Renal cortex interstitium (tissue), 11 donors: ENCODE measurements at regions not wholly inside any gene's neighbourhood (a gene's known extent, or its start where the extent isn't known, plus 50 kb on each side); places are given as distances from the start of the nearest gene placed in this dataset.
"Not testable (repeated sequence)": the region's sequence is repeated elsewhere in the genome, so short reads cannot be mapped to it uniquely, and the experiment has no call there.

Experiments used
- DNase-seq, 11 donors: peaks; one replicate each; pipeline ENCODE4 v3.0.0-alpha.2; 2013; ENCODE audit warnings: low read depth in 9 of 11, low spot score in 4 of 11; ENCODE audit errors: extremely low read depth in 1 of 11

- DNase-seq = peak in 1 of 11 donors; percentile 28
These were observed 309.4 kb downstream of the RPS24 start for GRCh38 chr10:78342827-78343653.

DNA sequence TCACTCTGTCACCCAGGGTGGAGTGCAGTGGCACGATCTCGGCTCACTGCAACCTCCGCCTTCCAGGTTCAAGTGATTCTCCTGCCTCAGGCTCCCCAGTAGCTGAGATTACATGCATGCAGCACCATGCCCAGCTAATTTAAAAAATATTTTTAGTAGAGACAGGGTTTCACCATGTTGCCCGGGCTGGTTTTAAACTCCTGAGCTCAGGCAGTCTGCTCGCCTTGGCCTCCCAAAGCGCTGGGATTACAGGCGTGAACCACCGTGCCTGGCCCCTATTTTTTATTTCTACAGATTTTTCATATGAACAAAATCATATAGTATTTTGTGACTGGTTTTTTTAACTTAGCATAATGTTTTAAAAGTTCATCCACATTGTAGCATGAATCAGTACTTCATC, 310.6 kb downstream of the RPS24 start:
- not testable (repeated sequence) for DNase-seq

DNA sequence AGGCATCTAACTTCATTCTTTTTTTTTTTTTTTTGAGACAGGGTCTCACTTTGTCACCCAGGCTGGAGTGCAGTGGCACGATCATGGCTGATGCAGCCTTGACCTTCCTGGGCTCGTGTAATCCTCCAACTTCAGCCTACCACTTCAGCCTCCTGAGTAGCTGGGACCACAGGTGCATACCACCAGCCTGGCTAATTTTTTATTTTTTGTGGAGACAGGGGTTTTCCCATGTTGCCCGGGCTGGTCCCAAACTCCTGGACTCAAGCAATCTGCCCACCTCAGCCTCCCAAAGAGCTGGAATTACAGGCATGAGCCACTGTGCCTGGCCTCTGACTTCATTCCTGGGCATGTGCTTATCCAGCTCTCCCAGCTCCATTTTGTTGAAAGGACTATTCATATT, 311.9 kb downstream of the RPS24 start:
- DNase-seq = not testable (repeated sequence)

DNA sequence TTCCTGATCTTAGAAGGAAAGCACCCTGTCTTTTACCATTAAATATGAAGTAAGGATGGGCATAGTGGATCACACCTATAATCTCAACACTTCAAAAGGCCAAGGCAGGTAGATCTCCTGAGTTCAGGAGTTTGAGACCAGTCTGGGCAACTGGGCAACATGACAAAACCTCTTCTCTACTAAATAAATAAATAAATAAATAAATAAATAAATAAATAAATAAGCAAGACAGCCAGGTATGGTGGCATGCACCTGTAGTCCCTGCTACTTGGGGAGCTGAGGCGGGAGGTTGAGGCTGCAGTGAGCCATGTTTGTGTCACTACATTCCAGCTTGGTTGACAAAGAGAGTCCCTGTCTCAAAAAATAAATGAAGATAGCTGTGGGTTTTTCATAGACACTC, 313.1 kb downstream of the RPS24 start:
- DNase-seq = no peak

DNA sequence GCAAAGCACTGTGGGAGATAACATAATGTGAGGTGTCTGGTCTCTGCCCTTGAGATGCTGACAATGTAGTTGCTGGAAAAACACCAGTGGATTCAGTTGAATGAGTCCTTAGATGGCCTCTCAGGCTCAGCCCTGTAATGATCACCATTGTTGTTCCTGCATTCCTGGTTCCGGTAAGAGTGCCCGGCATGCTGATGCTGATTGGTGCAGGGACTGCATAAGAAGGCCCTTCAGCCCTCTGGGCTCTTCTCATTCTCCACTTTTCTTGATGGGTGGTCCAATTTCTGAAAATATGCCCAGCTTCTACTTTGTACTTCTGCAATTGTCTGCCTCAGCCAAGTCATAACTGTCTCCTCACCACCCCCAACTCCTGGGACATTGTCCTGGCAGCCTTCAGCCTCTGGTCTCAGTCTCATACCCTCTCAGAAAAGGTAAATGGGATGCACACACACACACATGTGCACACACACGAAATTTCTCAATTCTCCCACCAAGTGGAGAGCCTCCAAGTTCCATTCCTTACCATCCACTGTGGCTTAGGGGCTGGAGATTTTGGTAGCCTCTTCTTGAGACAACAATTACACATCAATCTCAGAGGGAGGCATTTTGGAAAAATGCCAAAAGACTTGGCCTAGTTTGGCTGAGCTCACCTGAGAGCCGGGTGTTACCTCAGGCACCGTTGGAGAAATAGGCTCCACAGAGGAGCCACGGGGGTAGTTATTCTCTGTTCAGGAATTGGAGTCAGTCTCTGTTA, 314.9 kb downstream of the RPS24 start:
- no peak for DNase-seq

DNA sequence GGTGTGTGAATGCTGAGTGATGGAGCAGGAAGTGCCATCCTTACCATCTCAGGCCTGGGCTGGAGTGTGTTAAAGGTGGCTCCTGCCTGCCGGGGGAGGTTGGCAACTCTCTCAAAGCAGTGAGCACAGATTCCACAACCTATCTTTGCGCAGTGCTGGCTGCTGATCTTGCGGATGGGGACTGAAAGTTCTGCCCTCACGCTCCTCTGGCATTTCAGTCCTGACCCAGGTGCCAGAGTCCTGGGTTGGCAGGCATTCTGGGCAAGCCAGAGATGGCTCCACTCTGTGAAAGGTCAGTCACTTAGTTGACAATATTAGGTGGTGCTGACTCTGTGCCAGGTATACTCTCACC, 315.5 kb downstream of the RPS24 start:
- DNase-seq = no peak

DNA sequence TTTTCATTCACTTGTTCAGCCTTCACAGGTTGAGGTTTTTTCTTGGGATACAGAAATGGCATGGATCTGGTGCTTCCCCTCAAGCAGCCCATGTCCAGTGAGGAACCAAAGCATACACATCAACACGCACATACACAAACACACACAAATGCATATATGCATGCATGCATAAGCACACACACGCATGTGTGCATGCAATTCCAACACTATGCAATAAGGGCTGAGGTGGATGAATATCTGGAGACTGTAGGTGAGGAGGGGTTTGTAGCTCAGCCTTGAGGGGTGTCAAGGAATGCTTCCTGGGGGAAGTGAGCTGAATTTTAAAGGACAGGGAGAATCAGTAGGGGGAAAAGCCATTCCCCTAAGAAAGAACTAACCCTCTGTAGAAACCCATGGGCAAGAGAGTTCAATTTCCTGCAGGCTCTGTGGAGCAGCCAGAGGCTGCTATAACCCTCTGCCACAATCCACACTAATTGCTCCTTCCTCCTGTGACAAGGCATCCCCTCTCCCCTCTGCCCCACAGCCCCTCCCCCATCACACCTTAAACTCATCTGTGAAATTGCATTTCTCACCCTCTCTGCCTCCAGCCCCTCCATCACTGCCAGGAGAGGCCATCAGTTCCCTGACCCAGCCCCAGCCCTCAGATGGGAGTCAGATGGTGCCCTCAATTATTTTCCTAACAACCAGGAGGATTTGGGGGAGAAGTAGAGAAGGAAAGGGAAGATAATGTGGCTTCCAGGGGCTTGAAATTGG, 316.4 kb downstream of the RPS24 start:
- no peak for DNase-seq

DNA sequence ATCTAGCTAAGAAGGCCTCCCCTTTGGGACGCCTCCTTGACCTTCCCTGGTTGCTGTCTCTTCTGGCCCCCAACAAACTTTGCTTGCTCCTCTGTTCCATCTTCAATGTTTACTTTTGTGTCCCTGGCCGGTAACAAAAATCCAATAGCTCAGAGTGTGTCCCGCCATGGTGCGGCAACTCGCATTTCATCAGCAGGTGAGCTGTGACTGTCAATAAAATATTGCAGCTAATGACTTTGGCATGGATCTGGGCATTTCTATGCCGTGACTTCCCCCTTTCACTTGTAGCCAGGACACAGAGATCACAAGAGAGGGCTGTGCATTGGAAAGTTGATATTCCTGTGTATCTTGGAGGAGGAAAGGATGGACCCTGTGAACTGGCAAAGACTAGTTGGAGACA, 317.6 kb downstream of the RPS24 start:
- DNase-seq = no peak

- DNase-seq = no peak
These were observed 318.1 kb downstream of the RPS24 start for GRCh38 chr10:78351809-78352208.

GRCh38 chr10:78353636-78354035, 320.0 kb downstream of the RPS24 start:
- no peak for DNase-seq

GRCh38 chr10:78354101-78354500, 320.4 kb downstream of the RPS24 start:
- DNase-seq = peak in 2 of 11 donors; percentile 52 to 56

DNA sequence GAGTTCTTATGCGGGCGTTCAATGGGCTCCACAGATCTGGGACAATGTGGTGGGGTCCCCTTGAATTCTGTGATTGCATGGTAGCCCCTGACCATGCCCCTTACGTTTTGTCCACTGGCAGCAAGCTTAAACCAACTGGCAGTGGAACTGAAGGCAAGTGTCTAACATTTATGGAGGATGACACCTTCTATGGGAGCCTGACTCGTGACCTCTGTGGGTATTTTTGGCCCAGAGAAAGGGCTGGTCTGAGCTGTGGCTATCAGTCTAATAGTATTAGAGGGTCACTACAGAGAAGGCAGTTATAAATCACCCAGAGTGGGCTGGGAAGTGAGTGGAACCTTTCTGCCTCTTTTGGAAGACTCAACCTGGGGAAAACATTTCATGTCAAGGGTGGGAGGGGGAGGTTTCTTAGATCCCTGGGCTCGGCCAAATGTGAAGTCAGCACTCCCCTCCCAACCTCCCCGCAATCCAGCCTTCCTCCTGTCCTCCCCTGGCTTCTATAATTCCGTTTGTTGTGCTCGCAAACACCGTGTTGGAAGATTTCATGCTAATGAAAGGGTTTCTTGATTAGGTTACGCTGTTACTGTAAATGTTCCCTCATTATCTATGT, 322.7 kb downstream of the RPS24 start:
- no peak for DNase-seq

DNA sequence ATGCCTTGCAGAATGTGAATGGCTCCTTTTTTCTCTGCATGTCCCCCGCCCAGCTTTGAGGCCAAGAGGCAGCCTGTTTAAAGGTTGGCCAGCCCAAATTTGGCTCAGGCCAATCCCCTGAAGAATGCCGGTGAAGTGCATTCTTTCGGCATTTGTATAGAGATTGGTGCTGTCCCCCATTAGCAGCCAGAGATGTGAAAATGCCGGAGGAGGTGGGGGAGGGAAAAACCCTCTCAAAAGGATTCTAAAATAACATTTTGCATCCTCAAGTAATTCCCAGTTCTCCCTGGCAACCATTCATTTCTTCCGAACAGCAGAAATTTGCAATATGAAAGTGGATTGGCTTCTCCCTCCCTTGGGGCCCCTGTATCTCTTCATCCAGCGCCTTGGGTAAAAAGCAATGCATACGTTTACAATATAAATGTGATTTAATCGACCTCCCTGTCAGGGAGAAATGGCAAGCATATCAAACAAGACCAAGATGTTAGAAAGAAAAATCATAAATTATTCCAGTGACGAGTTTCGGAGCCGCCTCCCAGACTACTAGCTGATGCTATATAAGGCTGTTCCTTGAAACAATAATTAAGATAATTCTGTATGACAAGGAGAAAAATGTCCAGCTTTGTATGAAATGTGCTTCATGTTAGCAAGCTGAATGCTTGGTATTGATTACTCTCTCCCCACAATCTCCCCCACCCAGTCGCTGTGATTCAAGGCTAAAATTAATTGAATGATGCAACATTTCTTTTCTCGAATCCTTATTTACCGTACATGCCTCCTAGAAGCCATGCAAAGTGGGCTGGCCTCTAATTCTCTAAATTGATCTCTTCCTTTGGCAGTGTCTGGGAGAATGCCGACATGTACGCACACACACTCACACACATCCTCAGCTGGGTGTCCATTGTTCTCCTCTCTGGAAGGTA, 323.7 kb downstream of the RPS24 start:
- no peak for DNase-seq

- no peak for DNase-seq
These were observed 324.7 kb downstream of the RPS24 start for GRCh38 chr10:78358351-78358750.

DNA sequence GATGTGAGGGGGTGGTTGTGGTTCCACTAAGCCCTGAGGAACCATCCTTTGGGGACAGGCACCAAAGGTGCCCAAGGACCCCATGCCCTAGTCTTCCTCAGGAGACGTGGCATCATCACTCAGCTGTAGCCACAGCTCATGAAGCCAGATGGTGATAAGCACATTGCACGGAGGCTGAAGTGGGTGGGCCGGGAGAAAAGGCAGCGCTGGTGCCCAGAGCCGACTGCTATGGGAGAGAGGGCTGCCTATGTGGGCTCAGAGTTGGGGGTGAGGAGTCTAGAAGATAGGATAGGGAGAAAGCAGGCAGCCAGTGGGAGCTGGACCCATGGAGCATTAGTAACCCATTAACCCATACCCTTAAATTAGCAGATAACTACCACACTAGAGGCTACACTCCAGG, 325.3 kb downstream of the RPS24 start:
- DNase-seq = no peak

DNA sequence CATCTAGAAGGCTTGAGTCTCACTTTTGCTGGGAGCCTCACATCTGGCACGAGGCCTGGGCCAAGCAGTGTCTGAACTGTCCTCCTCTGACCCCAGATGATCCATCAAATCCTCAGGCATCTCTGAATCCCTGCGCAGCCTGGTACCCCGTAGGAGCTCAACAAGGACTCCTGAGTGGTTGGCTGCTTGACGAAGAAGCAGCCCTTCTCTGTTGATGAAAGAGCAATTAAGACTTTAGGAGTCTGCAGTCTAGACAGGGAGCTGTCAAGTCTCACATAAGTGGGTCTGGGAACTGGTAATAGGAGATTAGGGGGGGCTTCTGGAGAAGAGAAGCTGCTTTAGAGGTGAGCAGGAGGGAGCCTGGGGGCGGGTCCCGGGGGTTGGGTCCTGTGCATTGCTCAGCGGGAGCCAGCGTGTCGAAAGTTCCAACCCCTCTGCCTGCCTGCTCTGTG, 326.0 kb downstream of the RPS24 start:
- DNase-seq = no peak

- no peak for DNase-seq
These were observed 326.6 kb downstream of the RPS24 start for GRCh38 chr10:78360284-78360683.

- no peak for DNase-seq
These were observed 327.4 kb downstream of the RPS24 start for GRCh38 chr10:78361031-78361430.
